ENCODE measurements at regions not wholly inside any gene's neighbourhood (a gene's known extent, or its start where the extent isn't known, plus 50 kb on each side); places are given as distances from the start of the nearest gene placed in this dataset.

DNA sequence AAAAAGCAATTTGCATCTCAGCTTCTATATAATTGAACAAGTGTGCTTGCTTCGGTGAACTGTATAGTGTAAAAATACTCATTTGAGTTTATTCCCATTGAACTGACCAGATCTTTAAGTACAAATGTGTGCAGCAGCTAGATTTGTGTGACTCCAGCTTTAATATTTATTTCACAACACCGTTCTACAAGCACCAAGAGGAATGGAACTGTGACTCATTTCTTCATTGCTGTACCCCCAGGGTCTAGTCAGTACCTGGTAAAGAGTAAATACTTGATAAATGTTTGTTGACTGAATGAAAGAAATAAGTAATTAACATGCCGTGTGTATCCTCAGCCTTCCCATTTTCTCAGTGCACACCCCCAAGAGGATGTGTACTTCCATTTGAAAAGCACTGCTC lies 464.8 kb downstream of the CBLN4 start:
- no peaks in the 10 kb centered on the region for H3K27me3 Mint-ChIP-seq (ENCODE audit: low read depth)
- Histone ChIP-seq H2BK120ac (ENCODE audit: low read depth, low read length, poor library complexity, severe bottlenecking) (no peak overlapping the region), H3K23ac (ENCODE audit: insufficient read length, low read depth, low read length) (no peak overlapping the region), H3K4me2 (ENCODE audit: insufficient read depth, insufficient read length, low read length) (no peak overlapping the region), H3K23me2 (ENCODE audit: insufficient read length, low read depth, low read length, poor library complexity, severe bottlenecking) (no peaks in the 10 kb centered on the region), H3K27me3 (ENCODE audit: insufficient read depth, low read length) (no peaks in the 10 kb centered on the region), H3K18ac (ENCODE audit: insufficient read length, low read depth, low read length) (no peak overlapping the region), H3K79me2 (ENCODE audit: insufficient read depth, low read length) (no peaks in the 10 kb centered on the region), H4K5ac (ENCODE audit: insufficient read length, low read depth, low read length) (no peak overlapping the region), H4K8ac (replicated peaks; ENCODE audit: insufficient read length, low read depth, low read length) (no peak overlapping the region), H2AFZ (ENCODE audit: low read length) (no peak overlapping the region), H3K9ac (ENCODE audit: extremely low read depth, insufficient read length, low read length) (no peak overlapping the region), H3T11ph (ENCODE audit: low read length) (no peak overlapping the region), H2BK15ac (ENCODE audit: low read depth, low read length) (no peak overlapping the region), H2AK5ac (ENCODE audit: insufficient read length, low read length) (no peak overlapping the region), H3K79me1 (ENCODE audit: insufficient read depth, low read depth, low read length, poor library complexity, severe bottlenecking) (no peaks in the 10 kb centered on the region), H3K14ac (ENCODE audit: insufficient read depth, low read length) (no peak overlapping the region), H2BK20ac (ENCODE audit: low read depth, low read length, poor library complexity, severe bottlenecking) (no peak overlapping the region), H4K20me1 (ENCODE audit: control insufficient read depth, insufficient read depth, insufficient read length) (no peaks in the 10 kb centered on the region), H4K91ac (ENCODE audit: insufficient read length, low read depth, low read length) (no peak overlapping the region), H2BK5ac (ENCODE audit: insufficient read length, low read length) (no peak overlapping the region), H3K4ac (ENCODE audit: low read depth, low read length) (no peak overlapping the region), H3K27ac (ENCODE audit: insufficient read length, low read depth, low read length) (no peak overlapping the region), H3K9me3 (ENCODE audit: control insufficient read depth, low read depth, low read length) (no peaks in the 10 kb centered on the region), H3K56ac (ENCODE audit: insufficient read length, low read depth, low read length) (no peak overlapping the region), H3K4me1 (ENCODE audit: insufficient read depth, low read length) (no peaks in the 10 kb centered on the region), H2BK12ac (ENCODE audit: insufficient read length, low read depth, low read length) (no peak overlapping the region)
- no peak overlapping the region for H3K27ac Mint-ChIP-seq
- TF ChIP-seq, protein P1, sequence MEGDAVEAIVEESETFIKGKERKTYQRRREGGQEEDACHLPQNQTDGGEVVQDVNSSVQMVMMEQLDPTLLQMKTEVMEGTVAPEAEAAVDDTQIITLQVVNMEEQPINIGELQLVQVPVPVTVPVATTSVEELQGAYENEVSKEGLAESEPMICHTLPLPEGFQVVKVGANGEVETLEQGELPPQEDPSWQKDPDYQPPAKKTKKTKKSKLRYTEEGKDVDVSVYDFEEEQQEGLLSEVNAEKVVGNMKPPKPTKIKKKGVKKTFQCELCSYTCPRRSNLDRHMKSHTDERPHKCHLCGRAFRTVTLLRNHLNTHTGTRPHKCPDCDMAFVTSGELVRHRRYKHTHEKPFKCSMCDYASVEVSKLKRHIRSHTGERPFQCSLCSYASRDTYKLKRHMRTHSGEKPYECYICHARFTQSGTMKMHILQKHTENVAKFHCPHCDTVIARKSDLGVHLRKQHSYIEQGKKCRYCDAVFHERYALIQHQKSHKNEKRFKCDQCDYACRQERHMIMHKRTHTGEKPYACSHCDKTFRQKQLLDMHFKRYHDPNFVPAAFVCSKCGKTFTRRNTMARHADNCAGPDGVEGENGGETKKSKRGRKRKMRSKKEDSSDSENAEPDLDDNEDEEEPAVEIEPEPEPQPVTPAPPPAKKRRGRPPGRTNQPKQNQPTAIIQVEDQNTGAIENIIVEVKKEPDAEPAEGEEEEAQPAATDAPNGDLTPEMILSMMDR (conservative IDR thresholded peaks at IDR 0.05): no peak
- peaks cover 6% of the 10 kb centered on the region in 2 experiments; a peak in 2 of 4 replicates for H3K4me1 Mint-ChIP-seq
- H3K36me3 Mint-ChIP-seq (ENCODE audit: insufficient read depth in 1 of 3, low read depth in 3 of 3): no peaks in the 10 kb centered on the region
- WGBS (ENCODE audit: extremely low coverage, insufficient read length, low lambda C conversion rate): no CpG with 5 or more reads among the region's 3 CpGs
- no peaks in the 10 kb centered on the region; a peak in 1 of 5 replicates for H3K9me3 Mint-ChIP-seq
- no peak overlapping the region for H3K4me3 Mint-ChIP-seq
- DNase-seq: no peak

Measured in H9 (cell line).